ENCODE measurements at regions not wholly inside any gene's neighbourhood (a gene's known extent, or its start where the extent isn't known, plus 50 kb on each side); places are given as distances from the start of the nearest gene placed in this dataset.

GRCh38 chr6:96466147-96466863, 55.3 kb upstream of the UFL1 start:
- TF ChIP-seq EZH2 (IDR thresholded peaks at IDR 0.05; ENCODE audit: insufficient read depth, poor library complexity, severe bottlenecking) (no peak), EZH2phosphoT487 (IDR thresholded peaks at IDR 0.05; ENCODE audit: insufficient read depth, low read depth) (no peak)

All from GM23248 (cell line).